HG02840 (cell line): ENCODE measurements at regions not wholly inside any gene's neighbourhood (a gene's known extent, or its start where the extent isn't known, plus 50 kb on each side); places are given as distances from the start of the nearest gene placed in this dataset.
"Not testable (repeated sequence)": the region's sequence is repeated elsewhere in the genome, so short reads cannot be mapped to it uniquely, and the experiment has no call there.

Experiments
- ATAC-seq: cut with Tn5 transposase; IDR thresholded peaks from one replicate; pipeline ENCODE4 v1.9.1; 2021; ENCODE audit warnings: mild to moderate bottlenecking, moderate library complexity, moderate number of reproducible peaks; ENCODE audit not compliant: unreplicated experiment, low FRiP score

- no peak for ATAC-seq
These were observed 1211.6 kb upstream of the ADGRL4 start for GRCh38 chr1:80218112-80218511.

- no peak for ATAC-seq
These were observed 1211.0 kb upstream of the ADGRL4 start for GRCh38 chr1:80217377-80217986.

- no peak for ATAC-seq
These were observed 1208.5 kb upstream of the ADGRL4 start for GRCh38 chr1:80214888-80215540.

GRCh38 chr1:80212948-80213347, 1206.4 kb upstream of the ADGRL4 start:
- ATAC-seq: no peak

- ATAC-seq: no peak
These were observed 1205.3 kb upstream of the ADGRL4 start for GRCh38 chr1:80211691-80212380.

- no peak for ATAC-seq
These were observed 1195.6 kb upstream of the ADGRL4 start for GRCh38 chr1:80202118-80202517.

GRCh38 chr1:80194221-80194620, 1187.7 kb upstream of the ADGRL4 start:
- no peak for ATAC-seq

GRCh38 chr1:80181418-80181817, 1174.9 kb upstream of the ADGRL4 start:
- no peak for ATAC-seq

- no peak for ATAC-seq
These were observed 1165.1 kb upstream of the ADGRL4 start for GRCh38 chr1:80171631-80172030.

GRCh38 chr1:80170811-80171485, 1164.4 kb upstream of the ADGRL4 start:
- no peak for ATAC-seq

- no peak for ATAC-seq
These were observed 1157.6 kb upstream of the ADGRL4 start for GRCh38 chr1:80164150-80164549.

GRCh38 chr1:80163686-80164085, 1157.2 kb upstream of the ADGRL4 start:
- no peak for ATAC-seq

GRCh38 chr1:80158771-80159170, 1152.2 kb upstream of the ADGRL4 start:
- ATAC-seq: no peak

GRCh38 chr1:80158266-80158665, 1151.7 kb upstream of the ADGRL4 start:
- ATAC-seq: no peak

GRCh38 chr1:80155371-80155770, 1148.8 kb upstream of the ADGRL4 start:
- no peak for ATAC-seq

GRCh38 chr1:80154176-80154575, 1147.6 kb upstream of the ADGRL4 start:
- ATAC-seq: no peak

- no peak for ATAC-seq
These were observed 1147.2 kb upstream of the ADGRL4 start for GRCh38 chr1:80153762-80154161.

- no peak for ATAC-seq
These were observed 1136.8 kb upstream of the ADGRL4 start for GRCh38 chr1:80143361-80143760.

- not testable (repeated sequence) for ATAC-seq
These were observed 1131.5 kb upstream of the ADGRL4 start for GRCh38 chr1:80137946-80138602.

GRCh38 chr1:80113168-80114038, 1106.9 kb upstream of the ADGRL4 start:
- ATAC-seq: no peak
